MCF 10A (cell line): ENCODE measurements at regions not wholly inside any gene's neighbourhood (a gene's known extent, or its start where the extent isn't known, plus 50 kb on each side); places are given as distances from the start of the nearest gene placed in this dataset.

ENCODE experiments used
- BruUV-seq: library from RNA; stranded (reverse); fragments of 400-500 nt; replicated peaks from 2 replicates; lab custom pipeline; 2021; lab: Mats Ljungman, UMichigan
- CTCF ChIA-PET: fragments of 300-600 bp; sonication (Branson Sonifier 250); formaldehyde crosslinking; extraction: SDS; loops from one replicate; lab custom pipeline; 2021; ENCODE audit warnings: antibody characterized with exemption, inconsistent platforms; lab: Yijun Ruan, JAX
- POLR2A ChIA-PET: fragments of 300-600, 350-650 bp; sonication (Branson Sonifier 250); formaldehyde crosslinking; extraction: SDS; loops from one replicate; lab custom pipeline; 2020; ENCODE audit warnings: antibody characterized with exemption, inconsistent platforms; lab: Yijun Ruan, JAX
- DNase-seq: peaks from one replicate; pipeline ENCODE4 v3.0.0-alpha.2; 2018; ENCODE audit not compliant: unreplicated experiment
- H3K27ac Mint-ChIP-seq: one replicate; pipeline ENCODE4 v1.8.0; 2022; ENCODE audit warnings: mild to moderate bottlenecking, low read depth, mixed read lengths; ENCODE audit not compliant: unreplicated experiment
- H3K27me3 Mint-ChIP-seq: one replicate; pipeline ENCODE4 v1.8.0; 2022; ENCODE audit warnings: mixed read lengths; ENCODE audit not compliant: insufficient read depth, unreplicated experiment
- H3K36me3 Mint-ChIP-seq: one replicate; pipeline ENCODE4 v1.8.0; 2022; ENCODE audit warnings: mild to moderate bottlenecking, moderate library complexity, mixed read lengths; ENCODE audit not compliant: insufficient read depth, unreplicated experiment
- H3K4me1 Mint-ChIP-seq: one replicate; pipeline ENCODE4 v1.8.0; 2022; ENCODE audit warnings: mixed read lengths; ENCODE audit not compliant: insufficient read depth, unreplicated experiment
- H3K4me3 Mint-ChIP-seq: one replicate; pipeline ENCODE4 v1.8.0; 2022; ENCODE audit warnings: mild to moderate bottlenecking, moderate library complexity, mixed read lengths; ENCODE audit not compliant: unreplicated experiment
- H3K9me3 Mint-ChIP-seq: one replicate; pipeline ENCODE4 v1.8.0; 2022; ENCODE audit warnings: mixed read lengths; ENCODE audit not compliant: unreplicated experiment
- intact Hi-C: fragments of 100-400 bp; cut with micrococcal nuclease; formaldehyde crosslinking; loops from 2 replicates; pipeline ENCODE4 v1.14.1; 2022
- TF ChIP-seq, protein P1 (sequence below): fragments of 200-600 bp; IDR thresholded peaks from one replicate; pipeline ENCODE4 v1.8.0; 2022; ENCODE audit warnings: antibody characterized with exemption, mild to moderate bottlenecking; ENCODE audit not compliant: unreplicated experiment

DNA sequence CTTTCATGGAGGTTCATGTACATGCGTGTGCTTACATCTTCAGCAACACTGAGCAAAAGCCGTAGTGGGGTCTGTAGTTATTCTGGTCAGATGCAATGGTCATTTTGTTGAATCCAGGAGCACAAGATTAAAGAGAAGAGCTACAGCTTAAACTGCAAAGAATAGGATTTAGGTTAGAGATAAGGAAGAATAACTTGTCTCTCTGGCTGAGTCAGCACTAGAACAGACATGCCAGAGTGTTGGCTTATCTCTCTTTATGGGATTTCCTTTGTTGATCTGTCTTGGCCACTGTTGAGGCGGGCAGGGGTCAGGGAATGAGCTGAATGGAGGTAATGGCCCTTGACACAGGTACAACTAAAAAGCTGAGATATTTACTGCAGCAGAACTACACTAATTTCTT, 473.5 kb downstream of the CCSER2 start:
- Mint-ChIP-seq H3K4me3 (no peak overlapping the region), H3K36me3 (no peaks in the 10 kb centered on the region), H3K27ac (no peak overlapping the region), H3K4me1 (no peaks in the 10 kb centered on the region), H3K27me3 (peaks cover 14% of the 10 kb centered on the region), H3K9me3 (no peaks in the 10 kb centered on the region)
- no peak for DNase-seq
- BruUV-seq, result no TSS peak
- intact Hi-C loops, result no loop called here
- POLR2A ChIA-PET, result no interaction called here
- CTCF ChIA-PET, result interaction anchor here (0.8 kb wide), 1 partner anchor 12 kb away, joined by 4 read pairs; no protein-coding TSS in a partner anchor
- TF ChIP-seq, protein P1, sequence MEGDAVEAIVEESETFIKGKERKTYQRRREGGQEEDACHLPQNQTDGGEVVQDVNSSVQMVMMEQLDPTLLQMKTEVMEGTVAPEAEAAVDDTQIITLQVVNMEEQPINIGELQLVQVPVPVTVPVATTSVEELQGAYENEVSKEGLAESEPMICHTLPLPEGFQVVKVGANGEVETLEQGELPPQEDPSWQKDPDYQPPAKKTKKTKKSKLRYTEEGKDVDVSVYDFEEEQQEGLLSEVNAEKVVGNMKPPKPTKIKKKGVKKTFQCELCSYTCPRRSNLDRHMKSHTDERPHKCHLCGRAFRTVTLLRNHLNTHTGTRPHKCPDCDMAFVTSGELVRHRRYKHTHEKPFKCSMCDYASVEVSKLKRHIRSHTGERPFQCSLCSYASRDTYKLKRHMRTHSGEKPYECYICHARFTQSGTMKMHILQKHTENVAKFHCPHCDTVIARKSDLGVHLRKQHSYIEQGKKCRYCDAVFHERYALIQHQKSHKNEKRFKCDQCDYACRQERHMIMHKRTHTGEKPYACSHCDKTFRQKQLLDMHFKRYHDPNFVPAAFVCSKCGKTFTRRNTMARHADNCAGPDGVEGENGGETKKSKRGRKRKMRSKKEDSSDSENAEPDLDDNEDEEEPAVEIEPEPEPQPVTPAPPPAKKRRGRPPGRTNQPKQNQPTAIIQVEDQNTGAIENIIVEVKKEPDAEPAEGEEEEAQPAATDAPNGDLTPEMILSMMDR, result no peak

DNA sequence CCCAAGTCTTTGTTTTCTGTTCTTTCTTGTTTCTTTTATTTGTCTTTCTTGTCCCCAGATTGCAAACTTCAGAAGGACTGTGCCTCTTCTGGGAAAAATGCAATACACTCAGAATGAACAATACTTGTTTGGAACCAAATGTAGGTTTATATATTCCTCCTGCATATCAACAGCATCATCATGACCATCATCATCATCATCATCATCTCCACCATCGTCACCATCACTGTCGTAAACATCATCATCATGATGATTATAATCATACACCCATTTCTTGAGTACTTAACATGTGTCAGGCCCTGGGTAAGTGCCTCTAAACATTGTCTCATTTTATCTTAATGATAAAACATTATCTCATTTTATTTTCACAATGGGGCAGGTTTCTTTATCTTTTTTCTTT, 476.8 kb downstream of the CCSER2 start:
- POLR2A ChIA-PET, result no interaction called here
- intact Hi-C loops, result no loop called here
- TF ChIP-seq, protein P1, result no peak
- Mint-ChIP-seq H3K4me3 (no peak overlapping the region), H3K4me1 (no peaks in the 10 kb centered on the region), H3K27me3 (no peaks in the 10 kb centered on the region), H3K36me3 (no peaks in the 10 kb centered on the region), H3K9me3 (no peaks in the 10 kb centered on the region), H3K27ac (no peak overlapping the region)
- no TSS peak for BruUV-seq
- CTCF ChIA-PET, result interaction anchor here (0.6 kb wide), 1 partner anchor 1410 kb away, joined by 3 read pairs; no protein-coding TSS in a partner anchor
- DNase-seq, result no peak

GRCh38 chr10:84811113-84811512, 482.7 kb downstream of the CCSER2 start:
- H3K36me3 Mint-ChIP-seq, result no peaks in the 10 kb centered on the region
- no peak for DNase-seq
- H3K27me3 Mint-ChIP-seq, result peaks cover under 1% of the 10 kb centered on the region
- H3K4me1 Mint-ChIP-seq, result no peaks in the 10 kb centered on the region
- H3K9me3 Mint-ChIP-seq, result no peaks in the 10 kb centered on the region
- CTCF ChIA-PET, result no interaction called here
- intact Hi-C loops, result no loop called here
- BruUV-seq, result no TSS peak
- H3K27ac Mint-ChIP-seq, result no peak overlapping the region
- H3K4me3 Mint-ChIP-seq, result no peak overlapping the region
- TF ChIP-seq, protein P1, result no peak
- POLR2A ChIA-PET, result interaction anchor here (0.5 kb wide), 1 partner anchor 12 kb away, joined by 3 read pairs; no protein-coding TSS in a partner anchor

DNA sequence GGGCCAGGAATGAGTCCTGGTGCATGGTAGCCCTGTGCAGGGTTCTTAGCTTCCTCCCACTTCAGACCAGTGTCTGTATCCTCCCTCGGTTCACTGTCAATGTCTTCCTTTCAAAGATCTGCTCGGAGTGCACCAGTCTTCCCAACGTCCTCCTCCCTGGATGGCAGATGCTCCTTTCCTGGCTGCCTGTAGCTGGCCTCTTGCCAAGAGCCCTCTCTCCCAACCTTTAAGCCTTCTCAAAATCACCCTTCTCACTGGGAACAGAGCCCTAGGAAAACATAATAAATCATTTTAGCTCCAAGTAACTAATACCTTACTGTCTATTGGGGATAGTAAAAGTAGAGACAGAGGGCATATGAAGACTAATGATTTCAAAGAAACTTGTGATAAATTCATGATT, 490.6 kb downstream of the CCSER2 start:
- BruUV-seq, result no TSS peak
- Mint-ChIP-seq H3K27ac (no peak overlapping the region), H3K36me3 (no peaks in the 10 kb centered on the region), H3K27me3 (peaks cover 10% of the 10 kb centered on the region), H3K4me1 (no peaks in the 10 kb centered on the region), H3K4me3 (no peak overlapping the region), H3K9me3 (peaks cover 7% of the 10 kb centered on the region)
- ChIA-PET CTCF (interaction anchor here (1.0 kb wide), 1 partner anchor 30 kb away, joined by 4 read pairs; no protein-coding TSS in a partner anchor), POLR2A (no interaction called here)
- TF ChIP-seq, protein P1, result no peak
- DNase-seq, result no peak
- intact Hi-C loops, result no loop called here
